Thyroid gland (tissue), 4 donors: ENCODE measurements at regions not wholly inside any gene's neighbourhood (a gene's known extent, or its start where the extent isn't known, plus 50 kb on each side); places are given as distances from the start of the nearest gene placed in this dataset.

Source experiments
- CTCF ChIP-seq, 6 experiments: fragments of 200-600 bp in 3 of 6; fragments of 450-650 bp in 3 of 6; sonication (generic) in 3 of 6; IDR thresholded peaks; one replicate each; pipeline ENCODE4 v1.5.1; 2016 to 2019; ENCODE audit warnings: antibody characterized with exemption in 6 of 6, mild to moderate bottlenecking in 2 of 6, inconsistent platforms in 1 of 6, moderate library complexity in 1 of 6
- POLR2A ChIP-seq, 2 donors: fragments of 450-650 bp; IDR thresholded peaks; one replicate each; pipeline ENCODE4 v1.6.1; 2017; ENCODE audit warnings: antibody characterized with exemption in 2 of 2, mild to moderate bottlenecking in 2 of 2, moderate library complexity in 1 of 2

GRCh38 chr2:182595650-182596049 is 120.4 kb upstream of the DNAJC10 start:
- TF ChIP-seq CTCF (IDR thresholded peaks at IDR 0.05) (no peak), POLR2A (IDR thresholded peaks at IDR 0.05) (no peak)
